K562 (cell line): ENCODE measurements at regions not wholly inside any gene's neighbourhood (a gene's known extent, or its start where the extent isn't known, plus 50 kb on each side); places are given as distances from the start of the nearest gene placed in this dataset.

Experiments
- ATAC-seq: fragments of 200-7000 bp; cut with Tn5 transposase; 3 replicates; pipeline ENCODE4 v1.9.1; 2020; ENCODE audit warnings: moderate library complexity
- BruUV-seq: library from RNA; stranded (reverse); fragments of 400-500 nt; replicated peaks from 2 replicates; lab custom pipeline; 2021; lab: Mats Ljungman, UMichigan
- CTCF ChIA-PET: fragments of 300-600 bp; formaldehyde crosslinking; extraction: SDS; loops from one replicate; lab custom pipeline; 2021; ENCODE audit warnings: low intra/inter-chr PET ratio; lab: Yijun Ruan, JAX
- POLR2A ChIA-PET: fragments of 300-600, 350-650 bp; sonication (Branson Sonifier 250); formaldehyde crosslinking; extraction: SDS; loops from one replicate; lab custom pipeline; 2021; ENCODE audit warnings: antibody characterized with exemption, inconsistent platforms; lab: Yijun Ruan, JAX
- DNase-seq, 4 experiments: peaks; one replicate each; pipeline versions ENCODE4 v3.0.0 to v3.0.0-alpha.2; 2011 to 2018; ENCODE audit warnings: low spot score in 3 of 4, mixed read lengths in 3 of 4; ENCODE audit errors: extremely low read depth in 1 of 4
- FAIRE-seq: peaks from 2 replicates; lab custom pipeline; 2011; peaks lifted over from hg19 to GRCh38; lab: Jason Lieb, UNC
- H2AFZ ChIP-seq: 2 replicates; pipeline ENCODE4 v1.6.0; 2011; ENCODE audit warnings: low read depth, low read length, control low read depth, inconsistent platforms
- H3K27ac ChIP-seq: fragments of 200-600 bp; 3 replicates; pipeline ENCODE4 v1.8.0; 2011; ENCODE audit warnings: low read depth, mild to moderate bottlenecking, control low read depth, inconsistent platforms, low read length, moderate library complexity, mixed read lengths; ENCODE audit errors: extremely low read depth
- H3K27me3 ChIP-seq, 2 experiments: fragments of 300-600 bp in 1 of 2; 2 replicates in 1 of 2; 3 replicates in 1 of 2; pipeline versions ENCODE4 v1.6.0 to v1.8.0; 2011; ENCODE audit warnings: inconsistent platforms in 2 of 2, low read length in 2 of 2, mild to moderate bottlenecking in 1 of 2, mixed read lengths in 1 of 2, moderate library complexity in 1 of 2; ENCODE audit not compliant: control insufficient read depth in 2 of 2, insufficient read depth in 2 of 2
- H3K36me3 ChIP-seq: fragments of 300-600 bp; 3 replicates; pipeline ENCODE4 v1.8.0; 2011; ENCODE audit warnings: mild to moderate bottlenecking, low read length, inconsistent platforms; ENCODE audit not compliant: control insufficient read depth, insufficient read depth
- H3K4me1 ChIP-seq, 2 experiments: fragments of 200-600 bp in 1 of 2; replicated peaks in 1 of 2; 2 replicates in 1 of 2; 3 replicates in 1 of 2; pipeline versions ENCODE4 v1.5.1 to v1.8.0; 2011; ENCODE audit warnings: inconsistent platforms in 2 of 2, low read length in 2 of 2, mild to moderate bottlenecking in 1 of 2, mixed read lengths in 1 of 2, moderate library complexity in 1 of 2; ENCODE audit not compliant: control insufficient read depth in 2 of 2, insufficient read depth in 2 of 2
- H3K4me2 ChIP-seq: 2 replicates; pipeline ENCODE4 v1.6.1; 2011; ENCODE audit warnings: low read length, control low read depth, inconsistent platforms, mixed read lengths; ENCODE audit not compliant: insufficient read depth
- H3K4me3 ChIP-seq: fragments of 200-600 bp; sonication (generic), shearing (Covaris generic); 2 replicates; pipeline ENCODE4 v1.5.1; 2016; ENCODE audit warnings: control low read depth, inconsistent platforms
- H3K79me2 ChIP-seq: fragments of 200-600 bp; 3 replicates; pipeline ENCODE4 v1.8.0; 2011; ENCODE audit warnings: low read length, inconsistent platforms; ENCODE audit not compliant: control insufficient read depth, insufficient read depth
- H3K9ac ChIP-seq, 2 experiments: 2 replicates each; pipeline versions ENCODE4 v1.6.0 to v1.6.1; 2011; ENCODE audit warnings: low read depth in 2 of 2, low read length in 2 of 2, control low read depth in 1 of 2, inconsistent platforms in 1 of 2, mild to moderate bottlenecking in 1 of 2, mixed read lengths in 1 of 2; ENCODE audit not compliant: insufficient read depth in 1 of 2
- H3K9me1 ChIP-seq: one replicate; pipeline ENCODE4 v1.6.0; 2011; ENCODE audit warnings: inconsistent platforms, mild to moderate bottlenecking, low read length, moderate library complexity; ENCODE audit not compliant: control insufficient read depth, insufficient read depth
- H3K9me3 ChIP-seq: replicated peaks from 2 replicates; pipeline ENCODE4 v1.5.1; 2011; ENCODE audit warnings: low read depth, low read length, inconsistent platforms; ENCODE audit not compliant: control insufficient read depth, insufficient read depth
- H4K20me1 ChIP-seq: replicated peaks from 2 replicates; pipeline ENCODE4 v1.6.1; 2011; ENCODE audit warnings: low read length, inconsistent platforms, mixed read lengths; ENCODE audit not compliant: control insufficient read depth, insufficient read depth
- CEBPB ChIP-seq: fragments of 450-650 bp; IDR thresholded peaks from 2 replicates; pipeline ENCODE4 v1.6.1; 2016; ENCODE audit warnings: missing genetic modification characterization, missing compliant biosample characterization
- EP400 ChIP-seq: fragments of 450-650 bp; IDR thresholded peaks from 2 replicates; pipeline ENCODE4 v1.6.1; 2017; ENCODE audit warnings: antibody characterized with exemption, mild to moderate bottlenecking, moderate library complexity
- HNRNPL ChIP-seq: fragments of 200-400 bp; formaldehyde crosslinking; IDR thresholded peaks from 2 replicates; pipeline ENCODE4 v1.6.1; 2017; ENCODE audit warnings: low read depth, mild to moderate bottlenecking, low read length
- PPARD ChIP-seq: fragments of 250-450 bp; sonication (Bioruptor Pico); IDR thresholded peaks from 2 replicates; pipeline ENCODE4 v1.8.0; 2022; ENCODE audit warnings: inconsistent platforms, mild to moderate bottlenecking, moderate library complexity
- PREB ChIP-seq: sonication (generic); formaldehyde crosslinking; IDR thresholded peaks from 2 replicates; pipeline ENCODE4 v1.8.1; 2023; ENCODE audit warnings: mild to moderate bottlenecking, missing genetic modification reagents
- PTRF ChIP-seq: fragments of 450-650 bp; IDR thresholded peaks from 2 replicates; pipeline ENCODE4 v1.6.1; 2016; ENCODE audit warnings: mild to moderate bottlenecking, missing genetic modification characterization, missing compliant biosample characterization
- SNIP1 ChIP-seq: fragments of 450-650 bp; IDR thresholded peaks from 2 replicates; pipeline ENCODE4 v1.7.1; 2017; ENCODE audit warnings: low read depth, mild to moderate bottlenecking
- WGBS: fragments of 100-300 bp; shearing (Covaris generic); methylation state at CpG from one replicate; pipeline ENCODE4 v1.1.6; 2016; ENCODE audit warnings: low coverage, mixed read lengths; ENCODE audit not compliant: insufficient coverage; ENCODE audit errors: missing lambda C conversion rate; 5-methylcytosine and 5-hydroxymethylcytosine counted together
- in situ Hi-C: fragments of 300-500 bp; cut with MboI; formaldehyde crosslinking; loops from 4 replicates; pipeline ENCODE4 v1.15.0; 2018; ENCODE audit warnings: inconsistent platforms, mixed read lengths
- intact Hi-C: fragments of 100-400 bp; cut with micrococcal nuclease; formaldehyde crosslinking; loops from 2 replicates; pipeline ENCODE4 v1.14.2; 2022

GRCh38 chr18:40955351-40955750 is 999.7 kb upstream of the PIK3C3 start:
- POLR2A ChIA-PET, result no interaction called here
- WGBS, result 0% methylated on average over 2 of the region's 2 CpGs
- H3K9me3 ChIP-seq, result no peaks in the 10 kb centered on the region; the same call in 1 of the 2 replicates
- no peak overlapping the region for H3K4me2 ChIP-seq
- CTCF ChIA-PET, result no interaction called here
- no peak overlapping the region for H3K27ac ChIP-seq
- no peaks in the 10 kb centered on the region for H4K20me1 ChIP-seq
- no peaks in the 10 kb centered on the region for H3K36me3 ChIP-seq
- H3K4me3 ChIP-seq, result no peak overlapping the region
- no peak overlapping the region for H2AFZ ChIP-seq
- in situ Hi-C loops (no loop called here), intact Hi-C loops (no loop called here)
- no peak for FAIRE-seq
- ATAC-seq, result no peak
- BruUV-seq, result no TSS peak
- DNase-seq, result no peak
- H3K79me2 ChIP-seq, result no peaks in the 10 kb centered on the region
- H3K9ac ChIP-seq, result no peak overlapping the region
- H3K9me1 ChIP-seq, result no peaks in the 10 kb centered on the region
- H3K27me3 ChIP-seq, result no peaks in the 10 kb centered on the region
- no peaks in the 10 kb centered on the region for H3K4me1 ChIP-seq
- no peak for TF ChIP-seq CEBPB (tag)
- no peak for TF ChIP-seq PTRF (tag)
- TF ChIP-seq PREB (CRISPR knock-in tag), result no peak
- TF ChIP-seq EP400, result no peak
- TF ChIP-seq PPARD (CRISPR knock-in tag), result no peak
- no peak for TF ChIP-seq HNRNPL
- TF ChIP-seq SNIP1, result no peak
- TF ChIP-seq, all 486 proteins: peak for 0
